ENCODE measurements at regions not wholly inside any gene's neighbourhood (a gene's known extent, or its start where the extent isn't known, plus 50 kb on each side); places are given as distances from the start of the nearest gene placed in this dataset.

DNA sequence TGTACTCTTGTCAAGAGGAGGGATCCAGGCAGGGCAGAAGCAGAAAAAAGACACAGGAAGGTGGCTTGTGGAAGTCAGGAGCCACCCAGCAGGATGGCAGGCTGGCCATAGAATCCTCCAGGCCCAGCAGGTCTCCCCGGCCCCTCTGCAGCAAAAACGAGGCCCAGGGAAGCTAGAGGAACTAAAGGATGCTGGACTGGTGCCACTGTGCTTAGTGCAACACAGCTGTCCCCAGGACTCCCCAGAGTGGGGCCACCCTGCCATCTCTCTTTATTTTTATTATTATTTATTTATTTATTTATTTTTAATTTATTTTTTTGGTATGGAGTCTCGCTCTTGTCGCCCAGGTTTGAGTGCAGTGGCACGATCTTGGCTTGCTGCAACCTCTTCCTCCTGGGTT is 54.1 kb downstream of the PITPNM2 start:
- Mint-ChIP-seq H3K27me3 (ENCODE audit: unreplicated experiment) (no peaks in the 10 kb centered on the region), H3K36me3 (ENCODE audit: unreplicated experiment) (no peaks in the 10 kb centered on the region), H3K4me1 (ENCODE audit: unreplicated experiment) (peaks cover 10% of the 10 kb centered on the region), H3K4me3 (ENCODE audit: unreplicated experiment) (no peak overlapping the region), H3K27ac (ENCODE audit: unreplicated experiment) (no peak overlapping the region), H3K9me3 (ENCODE audit: unreplicated experiment) (no peaks in the 10 kb centered on the region)
- TF ChIP-seq, protein P1, sequence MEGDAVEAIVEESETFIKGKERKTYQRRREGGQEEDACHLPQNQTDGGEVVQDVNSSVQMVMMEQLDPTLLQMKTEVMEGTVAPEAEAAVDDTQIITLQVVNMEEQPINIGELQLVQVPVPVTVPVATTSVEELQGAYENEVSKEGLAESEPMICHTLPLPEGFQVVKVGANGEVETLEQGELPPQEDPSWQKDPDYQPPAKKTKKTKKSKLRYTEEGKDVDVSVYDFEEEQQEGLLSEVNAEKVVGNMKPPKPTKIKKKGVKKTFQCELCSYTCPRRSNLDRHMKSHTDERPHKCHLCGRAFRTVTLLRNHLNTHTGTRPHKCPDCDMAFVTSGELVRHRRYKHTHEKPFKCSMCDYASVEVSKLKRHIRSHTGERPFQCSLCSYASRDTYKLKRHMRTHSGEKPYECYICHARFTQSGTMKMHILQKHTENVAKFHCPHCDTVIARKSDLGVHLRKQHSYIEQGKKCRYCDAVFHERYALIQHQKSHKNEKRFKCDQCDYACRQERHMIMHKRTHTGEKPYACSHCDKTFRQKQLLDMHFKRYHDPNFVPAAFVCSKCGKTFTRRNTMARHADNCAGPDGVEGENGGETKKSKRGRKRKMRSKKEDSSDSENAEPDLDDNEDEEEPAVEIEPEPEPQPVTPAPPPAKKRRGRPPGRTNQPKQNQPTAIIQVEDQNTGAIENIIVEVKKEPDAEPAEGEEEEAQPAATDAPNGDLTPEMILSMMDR (IDR thresholded peaks at IDR 0.05) = no peak
- no peak for DNase-seq (ENCODE audit: extremely low spot score, unreplicated experiment)

DNA sequence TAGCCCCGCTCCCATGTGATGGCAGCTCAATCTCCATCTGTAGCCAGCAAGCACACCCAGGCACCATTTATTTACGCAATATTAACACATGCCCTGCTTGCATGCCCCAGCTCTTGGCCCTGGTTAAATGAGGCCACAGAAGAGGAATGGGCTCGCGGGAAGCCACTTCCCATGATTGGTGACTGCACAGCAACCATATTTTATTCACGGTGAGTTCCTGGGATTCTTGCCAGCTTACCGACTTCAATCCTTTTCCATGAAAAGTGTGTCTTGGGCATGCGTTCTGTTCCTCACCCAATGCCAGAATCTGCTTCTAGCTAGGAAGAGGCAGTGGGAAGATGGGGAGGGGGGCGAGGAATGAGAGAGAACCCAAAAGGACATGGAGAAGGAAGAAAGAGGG is 54.7 kb downstream of the PITPNM2 start:
- DNase-seq (ENCODE audit: extremely low spot score, unreplicated experiment) = no peak
- Mint-ChIP-seq H3K36me3 (ENCODE audit: unreplicated experiment) (no peaks in the 10 kb centered on the region), H3K9me3 (ENCODE audit: unreplicated experiment) (no peaks in the 10 kb centered on the region), H3K27ac (ENCODE audit: unreplicated experiment) (no peak overlapping the region), H3K27me3 (ENCODE audit: unreplicated experiment) (no peaks in the 10 kb centered on the region), H3K4me1 (ENCODE audit: unreplicated experiment) (peaks cover 10% of the 10 kb centered on the region), H3K4me3 (ENCODE audit: unreplicated experiment) (no peak overlapping the region)
- TF ChIP-seq, protein P1 (IDR thresholded peaks at IDR 0.05) = no peak

DNA sequence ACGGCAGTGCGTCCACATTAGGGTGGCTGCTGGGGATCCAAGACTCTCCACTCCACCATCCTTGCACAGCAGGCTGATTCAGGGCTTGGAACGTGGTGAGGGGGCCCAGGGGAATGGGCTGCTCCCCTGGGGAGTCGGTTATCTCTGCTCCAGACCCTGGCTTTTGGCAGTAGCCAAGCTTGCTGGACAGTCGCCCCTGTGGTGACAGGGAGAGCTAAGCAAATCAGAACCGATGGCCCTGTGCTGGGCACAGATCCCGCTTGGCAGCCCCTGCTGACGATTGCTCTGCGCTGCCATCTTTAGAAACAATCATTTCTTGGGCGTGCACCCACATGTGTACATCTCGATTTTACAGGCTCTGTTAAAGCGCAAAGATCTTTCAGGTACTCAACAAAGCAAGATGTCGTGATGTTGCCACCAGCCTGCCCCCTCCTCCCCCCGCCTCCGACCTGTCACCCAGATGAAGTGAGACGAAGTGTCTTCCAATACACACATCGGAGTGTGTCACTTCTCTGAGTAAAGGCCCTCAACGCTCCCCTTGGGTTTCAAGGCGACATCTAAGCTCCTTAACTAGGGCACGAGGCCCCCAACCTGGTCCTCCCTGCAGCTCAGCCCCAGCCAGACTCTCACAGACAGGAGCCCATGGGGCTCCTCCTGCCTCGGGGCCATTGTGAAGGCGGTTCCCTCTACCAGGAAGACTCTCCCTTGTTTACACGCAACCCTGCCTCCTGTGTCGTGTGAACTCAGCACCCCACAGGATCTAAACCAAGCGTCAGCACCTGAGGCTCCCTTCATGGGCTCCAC is 55.6 kb downstream of the PITPNM2 start:
- DNase-seq (ENCODE audit: extremely low spot score, unreplicated experiment) = no peak
- H3K4me3 Mint-ChIP-seq (ENCODE audit: unreplicated experiment) = no peak overlapping the region
- peaks cover 10% of the 10 kb centered on the region for H3K4me1 Mint-ChIP-seq (ENCODE audit: unreplicated experiment)
- no peaks in the 10 kb centered on the region for H3K27me3 Mint-ChIP-seq (ENCODE audit: unreplicated experiment)
- TF ChIP-seq, protein P1 (IDR thresholded peaks at IDR 0.05) = no peak
- no peaks in the 10 kb centered on the region for H3K9me3 Mint-ChIP-seq (ENCODE audit: unreplicated experiment)
- H3K27ac Mint-ChIP-seq (ENCODE audit: unreplicated experiment) = peak overlapping the region; percentile 60
- no peaks in the 10 kb centered on the region for H3K36me3 Mint-ChIP-seq (ENCODE audit: unreplicated experiment)

DNA sequence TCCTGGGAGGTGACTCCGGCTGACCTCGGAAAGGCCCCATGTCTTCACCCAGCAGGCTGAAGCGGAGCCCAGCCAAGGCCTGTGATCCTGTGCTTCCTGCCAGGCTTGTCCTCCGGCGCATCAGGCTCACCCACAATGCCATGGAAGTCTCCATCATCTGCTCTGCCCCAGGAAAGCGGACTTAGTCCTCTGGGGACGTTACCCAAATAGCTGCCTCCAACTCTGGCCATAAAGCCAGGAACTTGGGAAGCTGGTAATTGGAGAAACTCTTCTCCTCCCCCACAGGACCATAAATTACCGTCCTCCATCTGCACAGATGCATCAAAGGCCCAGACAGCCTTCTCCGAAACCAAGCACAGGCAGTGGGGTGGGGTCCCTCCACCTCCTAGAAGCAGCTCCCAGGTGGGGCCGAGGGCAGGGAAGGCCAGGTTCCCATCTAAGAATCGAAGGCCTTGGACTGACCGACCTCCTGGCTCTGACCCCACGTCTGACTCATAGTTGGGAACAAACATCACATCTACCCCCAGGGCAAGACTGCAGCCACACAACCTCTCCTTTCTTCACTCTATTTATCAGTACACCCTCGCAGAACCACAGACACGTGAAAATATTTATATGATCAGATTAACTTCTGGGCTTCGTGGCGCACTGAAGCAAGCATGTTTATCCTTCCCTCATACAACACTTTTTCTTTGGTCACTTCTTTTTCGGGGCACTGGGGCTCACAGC is 56.4 kb downstream of the PITPNM2 start:
- DNase-seq (ENCODE audit: extremely low spot score, unreplicated experiment) = no peak
- Mint-ChIP-seq H3K4me3 (ENCODE audit: unreplicated experiment) (no peak overlapping the region), H3K4me1 (ENCODE audit: unreplicated experiment) (peaks cover 16% of the 10 kb centered on the region), H3K9me3 (ENCODE audit: unreplicated experiment) (no peaks in the 10 kb centered on the region), H3K27ac (ENCODE audit: unreplicated experiment) (peak overlapping the region; percentile 60), H3K36me3 (ENCODE audit: unreplicated experiment) (no peaks in the 10 kb centered on the region), H3K27me3 (ENCODE audit: unreplicated experiment) (no peaks in the 10 kb centered on the region)
- TF ChIP-seq, protein P1 (IDR thresholded peaks at IDR 0.05) = no peak

DNA sequence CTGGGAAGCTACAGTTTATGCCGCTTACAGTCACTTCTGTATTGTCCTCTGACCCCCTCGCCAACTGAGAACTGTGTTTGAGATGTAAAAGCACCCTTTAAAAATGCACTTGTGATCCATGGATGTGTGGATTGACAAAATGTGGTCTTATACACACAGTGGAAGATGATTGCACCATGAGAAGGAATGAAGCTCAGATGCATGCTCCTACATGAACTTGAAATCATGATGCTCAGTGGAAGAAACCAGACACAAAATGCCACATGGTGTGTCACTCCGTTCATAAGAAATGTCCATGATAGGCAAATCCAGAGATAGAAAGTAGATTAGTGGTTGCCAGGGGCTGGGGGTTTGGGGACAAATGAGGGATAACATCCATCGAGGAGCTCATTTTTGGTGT is 58.0 kb downstream of the PITPNM2 start:
- no peaks in the 10 kb centered on the region for H3K9me3 Mint-ChIP-seq (ENCODE audit: unreplicated experiment)
- TF ChIP-seq, protein P1 (IDR thresholded peaks at IDR 0.05) = no peak
- H3K27ac Mint-ChIP-seq (ENCODE audit: unreplicated experiment) = no peak overlapping the region
- peaks cover 19% of the 10 kb centered on the region for H3K4me1 Mint-ChIP-seq (ENCODE audit: unreplicated experiment)
- no peak for DNase-seq (ENCODE audit: extremely low spot score, unreplicated experiment)
- no peaks in the 10 kb centered on the region for H3K27me3 Mint-ChIP-seq (ENCODE audit: unreplicated experiment)
- no peaks in the 10 kb centered on the region for H3K36me3 Mint-ChIP-seq (ENCODE audit: unreplicated experiment)
- no peak overlapping the region for H3K4me3 Mint-ChIP-seq (ENCODE audit: unreplicated experiment)
